ENCODE measurements at regions not wholly inside any gene's neighbourhood (a gene's known extent, or its start where the extent isn't known, plus 50 kb on each side); places are given as distances from the start of the nearest gene placed in this dataset.
"Not testable (repeated sequence)": the region's sequence is repeated elsewhere in the genome, so short reads cannot be mapped to it uniquely, and the experiment has no call there.

DNA sequence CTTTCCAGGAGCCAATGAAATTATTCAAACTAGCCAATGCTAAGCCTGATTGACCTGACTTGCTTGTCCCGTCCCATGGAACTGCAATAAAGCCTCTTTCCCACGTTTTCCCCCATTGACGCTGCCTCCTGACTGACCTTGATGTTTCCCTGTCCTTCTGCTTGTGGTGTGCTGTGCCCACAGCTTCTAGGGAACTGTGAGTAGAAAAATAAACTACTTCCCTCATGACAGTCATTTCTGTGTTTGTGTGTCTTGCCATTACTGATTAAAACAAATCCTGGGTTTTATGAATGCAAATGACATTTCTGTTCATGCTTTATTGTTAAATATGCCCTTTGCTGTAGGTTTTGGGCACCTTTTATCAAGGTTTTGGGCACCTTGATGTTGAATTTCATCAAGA lies 91.3 kb upstream of the ABI1 start:
- H3K4me1 ChIP-seq (ENCODE audit: control insufficient read depth, insufficient read depth, low read length), result no peaks in the 10 kb centered on the region
- no peaks in the 10 kb centered on the region for H3K36me3 ChIP-seq (ENCODE audit: control insufficient read depth, insufficient read depth, low read length, severe bottlenecking)
- H3K27me3 ChIP-seq (replicated peaks; ENCODE audit: control insufficient read depth, insufficient read depth, low read length), result no peaks in the 10 kb centered on the region
- H3K4me3 ChIP-seq (ENCODE audit: low read length), result no peak overlapping the region
- DNase-seq (ENCODE audit: low read depth), result no peak
- no peak overlapping the region for H3K9ac ChIP-seq (ENCODE audit: low read length)
- H3K9me3 ChIP-seq (ENCODE audit: control insufficient read depth, low read length), result peaks cover 8% of the 10 kb centered on the region

DNA sequence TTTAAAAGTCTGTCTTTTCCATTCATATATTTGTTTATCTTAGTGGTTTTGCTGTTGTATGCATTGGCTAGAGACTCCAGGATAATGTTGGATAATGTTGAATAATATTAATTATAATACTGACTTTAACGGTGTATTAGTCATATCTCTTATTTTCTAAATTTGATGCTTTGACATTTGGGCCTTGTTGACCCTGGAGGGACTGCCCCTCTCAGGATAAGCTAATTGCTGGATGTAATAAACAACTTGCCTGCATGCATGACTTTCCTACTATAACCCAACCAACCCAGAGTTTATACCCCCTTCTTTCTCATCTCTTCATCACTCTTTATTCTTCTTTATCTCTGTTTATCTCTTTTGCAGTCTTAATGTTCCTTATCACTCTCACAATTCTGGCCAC lies 90.9 kb upstream of the ABI1 start:
- H3K9me3 ChIP-seq (ENCODE audit: control insufficient read depth, low read length), result peaks cover 8% of the 10 kb centered on the region

DNA sequence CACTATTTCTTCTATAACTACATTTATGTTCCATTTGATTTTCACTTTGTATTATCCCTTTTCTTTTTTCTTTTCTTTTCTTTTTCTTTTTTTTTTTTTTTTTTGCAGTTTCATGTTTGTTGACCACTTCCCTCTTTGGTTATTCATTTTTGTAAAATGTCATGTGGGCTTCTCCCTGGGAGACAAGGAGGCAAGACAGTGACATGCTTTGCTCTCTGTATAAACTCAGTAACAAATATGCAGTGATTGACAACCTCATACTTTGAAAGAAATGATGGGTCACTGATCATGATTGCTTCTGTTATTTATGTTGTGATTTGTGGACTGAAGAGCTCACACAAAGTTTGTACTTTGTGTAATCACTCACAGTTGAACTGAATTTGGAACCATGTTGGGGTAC lies 90.2 kb upstream of the ABI1 start:
- no peak overlapping the region for H3K4me3 ChIP-seq (ENCODE audit: low read length)
- no peak for DNase-seq (ENCODE audit: low read depth)
- no peak overlapping the region for H3K9ac ChIP-seq (ENCODE audit: low read length)
- H3K9me3 ChIP-seq (ENCODE audit: control insufficient read depth, low read length), result peaks cover 8% of the 10 kb centered on the region
- H3K4me1 ChIP-seq (ENCODE audit: control insufficient read depth, insufficient read depth, low read length), result no peaks in the 10 kb centered on the region
- no peaks in the 10 kb centered on the region for H3K36me3 ChIP-seq (ENCODE audit: control insufficient read depth, insufficient read depth, low read length, severe bottlenecking)
- H3K27me3 ChIP-seq (replicated peaks; ENCODE audit: control insufficient read depth, insufficient read depth, low read length), result no peaks in the 10 kb centered on the region

More for the DNA sequence above, 90.9 kb upstream of the ABI1 start:
- no peak overlapping the region for H3K9ac ChIP-seq (ENCODE audit: low read length)
- no peak for DNase-seq (ENCODE audit: low read depth)
- H3K27me3 ChIP-seq (replicated peaks; ENCODE audit: control insufficient read depth, insufficient read depth, low read length), result no peaks in the 10 kb centered on the region
- no peaks in the 10 kb centered on the region for H3K4me1 ChIP-seq (ENCODE audit: control insufficient read depth, insufficient read depth, low read length)
- no peaks in the 10 kb centered on the region for H3K36me3 ChIP-seq (ENCODE audit: control insufficient read depth, insufficient read depth, low read length, severe bottlenecking)
- H3K4me3 ChIP-seq (ENCODE audit: low read length), result no peak overlapping the region

DNA sequence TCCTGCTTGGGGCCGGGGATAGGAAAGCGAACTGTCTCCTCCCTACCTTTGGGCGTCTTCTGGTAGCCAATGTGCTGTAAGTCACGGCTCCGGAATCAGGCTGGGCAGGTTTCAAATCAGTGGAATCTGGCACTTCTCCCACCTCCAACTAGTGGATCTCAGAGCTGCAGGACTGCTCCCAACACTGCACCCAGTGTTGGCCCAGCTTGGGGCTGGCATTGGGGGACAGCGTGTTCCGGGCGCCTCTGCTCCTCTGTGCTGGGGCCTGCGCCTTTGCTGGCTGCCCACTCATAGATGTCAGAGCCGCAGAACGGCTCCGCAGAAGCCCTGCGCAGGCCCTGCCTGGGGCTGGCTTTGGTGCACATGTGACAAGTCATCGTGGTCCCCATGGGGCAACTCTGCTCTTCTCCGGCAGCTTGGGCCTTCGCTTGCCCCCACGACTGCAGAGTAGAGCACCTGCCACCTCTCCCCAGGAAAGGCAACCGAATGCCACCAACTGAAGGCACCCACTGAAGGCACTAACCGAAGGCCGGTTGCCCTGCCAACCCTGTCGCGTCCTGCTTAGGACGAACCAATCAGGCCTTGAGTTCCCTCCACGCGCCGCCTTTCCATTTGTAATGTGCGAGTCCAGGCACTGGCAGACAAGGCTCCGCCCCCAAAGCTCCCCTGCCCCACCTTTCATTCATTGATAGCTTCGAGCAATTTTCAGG lies 85.5 kb upstream of the ABI1 start:
- H3K4me1 ChIP-seq (ENCODE audit: control insufficient read depth, insufficient read depth, low read length), result no peaks in the 10 kb centered on the region
- no peak for DNase-seq (ENCODE audit: low read depth)
- H3K9me3 ChIP-seq (ENCODE audit: control insufficient read depth, low read length), result peaks cover 8% of the 10 kb centered on the region
- H3K4me3 ChIP-seq (ENCODE audit: low read length), result no peak overlapping the region
- no peaks in the 10 kb centered on the region for H3K36me3 ChIP-seq (ENCODE audit: control insufficient read depth, insufficient read depth, low read length, severe bottlenecking)
- H3K9ac ChIP-seq (ENCODE audit: low read length), result no peak overlapping the region
- H3K27me3 ChIP-seq (replicated peaks; ENCODE audit: control insufficient read depth, insufficient read depth, low read length), result no peaks in the 10 kb centered on the region

DNA sequence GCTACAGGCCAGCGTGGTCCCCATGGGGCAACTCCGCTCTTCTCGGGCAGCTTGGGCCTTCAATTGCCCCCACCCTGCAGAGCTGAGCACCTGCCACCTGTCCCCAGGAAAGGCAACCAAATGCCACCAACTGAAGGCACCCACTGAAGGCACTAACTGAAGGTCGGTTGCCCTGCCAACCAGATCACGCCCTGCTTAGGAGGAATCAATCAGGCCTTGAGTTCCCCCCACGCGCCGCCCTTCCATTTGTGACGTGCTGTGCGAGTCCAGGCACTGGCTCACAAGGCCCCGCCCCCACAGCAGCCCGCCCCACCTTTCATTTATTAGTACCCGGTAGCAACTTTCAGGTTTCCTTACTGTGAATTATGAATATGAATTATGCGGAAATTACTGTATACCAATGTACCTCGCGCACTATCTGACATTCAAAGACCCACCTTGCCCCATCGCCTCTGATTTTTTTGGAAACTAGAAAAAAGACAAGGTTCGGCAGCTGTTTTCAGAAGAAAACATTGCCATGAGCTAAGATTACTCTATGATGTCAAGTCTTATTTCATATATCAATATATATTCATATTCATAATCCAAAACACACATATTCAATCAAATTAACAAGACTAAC lies 83.6 kb upstream of the ABI1 start:
- H3K4me3 ChIP-seq (ENCODE audit: low read length), result no peak overlapping the region
- no peak for DNase-seq (ENCODE audit: low read depth)
- H3K36me3 ChIP-seq (ENCODE audit: control insufficient read depth, insufficient read depth, low read length, severe bottlenecking), result no peaks in the 10 kb centered on the region
- no peaks in the 10 kb centered on the region for H3K4me1 ChIP-seq (ENCODE audit: control insufficient read depth, insufficient read depth, low read length)
- peaks cover under 1% of the 10 kb centered on the region for H3K27me3 ChIP-seq (replicated peaks; ENCODE audit: control insufficient read depth, insufficient read depth, low read length)
- no peaks in the 10 kb centered on the region for H3K9me3 ChIP-seq (ENCODE audit: control insufficient read depth, low read length)
- no peak overlapping the region for H3K9ac ChIP-seq (ENCODE audit: low read length)

DNA sequence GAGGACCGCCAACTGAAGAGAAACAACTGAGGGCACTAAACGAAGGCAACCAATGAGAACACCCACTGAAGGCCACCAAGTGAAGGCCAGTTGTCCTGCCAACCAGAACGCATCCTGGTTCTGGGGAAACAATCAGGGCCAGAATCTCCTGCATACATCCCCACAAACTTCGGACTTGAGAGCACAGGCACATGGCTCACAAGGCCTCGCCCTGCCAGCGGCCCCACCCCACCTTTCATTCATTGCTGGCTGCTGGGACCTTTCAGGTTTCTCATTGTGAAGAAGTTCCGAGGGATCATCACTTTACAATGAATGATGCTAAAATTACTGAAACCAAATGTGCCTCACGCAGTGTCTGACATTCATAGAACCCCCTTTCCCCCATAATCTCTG lies 79.2 kb upstream of the ABI1 start:
- no peak for DNase-seq (ENCODE audit: low read depth)
- H3K9ac ChIP-seq (ENCODE audit: low read length), result no peak overlapping the region

DNA sequence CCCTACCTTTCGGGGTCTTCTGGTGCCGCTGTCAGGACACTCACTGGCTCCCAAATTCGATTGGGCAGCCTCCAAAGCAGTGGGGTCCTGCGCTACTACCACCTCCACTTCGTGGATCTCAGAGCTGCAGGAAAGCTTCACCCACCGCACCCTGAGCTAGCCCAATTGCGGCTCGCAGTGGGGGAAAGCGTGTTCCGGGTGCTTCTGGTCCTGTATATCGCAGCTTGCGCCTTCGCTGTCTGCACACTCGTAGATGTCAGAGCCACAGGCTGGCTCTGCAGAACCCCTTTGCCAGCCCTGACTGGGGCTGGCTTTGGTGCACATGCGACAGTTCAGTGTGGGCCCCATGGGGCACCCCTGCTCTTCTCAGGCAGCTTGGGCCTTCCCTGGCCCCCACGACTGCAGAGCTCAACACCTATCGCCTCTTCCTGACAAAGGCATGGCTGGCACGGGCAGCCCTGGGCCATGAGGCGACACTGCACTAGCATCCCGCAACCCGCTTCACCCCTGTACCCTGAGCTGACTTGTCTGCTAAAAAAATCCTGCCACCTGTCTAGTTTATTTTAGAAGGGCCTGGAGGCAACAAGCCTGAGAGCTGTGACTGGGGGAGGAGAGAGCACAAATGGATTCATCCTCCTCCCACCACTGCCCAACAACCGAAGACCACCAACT lies 78.7 kb upstream of the ABI1 start:
- H3K9ac ChIP-seq (ENCODE audit: low read length), result no peak overlapping the region
- peaks cover 3% of the 10 kb centered on the region for H3K27me3 ChIP-seq (replicated peaks; ENCODE audit: control insufficient read depth, insufficient read depth, low read length)

More for the DNA sequence above, 79.2 kb upstream of the ABI1 start:
- H3K9me3 ChIP-seq (ENCODE audit: control insufficient read depth, low read length), result no peaks in the 10 kb centered on the region
- H3K4me3 ChIP-seq (ENCODE audit: low read length), result no peak overlapping the region
- H3K36me3 ChIP-seq (ENCODE audit: control insufficient read depth, insufficient read depth, low read length, severe bottlenecking), result no peaks in the 10 kb centered on the region
- no peaks in the 10 kb centered on the region for H3K4me1 ChIP-seq (ENCODE audit: control insufficient read depth, insufficient read depth, low read length)
- H3K27me3 ChIP-seq (replicated peaks; ENCODE audit: control insufficient read depth, insufficient read depth, low read length), result peaks cover 3% of the 10 kb centered on the region

DNA sequence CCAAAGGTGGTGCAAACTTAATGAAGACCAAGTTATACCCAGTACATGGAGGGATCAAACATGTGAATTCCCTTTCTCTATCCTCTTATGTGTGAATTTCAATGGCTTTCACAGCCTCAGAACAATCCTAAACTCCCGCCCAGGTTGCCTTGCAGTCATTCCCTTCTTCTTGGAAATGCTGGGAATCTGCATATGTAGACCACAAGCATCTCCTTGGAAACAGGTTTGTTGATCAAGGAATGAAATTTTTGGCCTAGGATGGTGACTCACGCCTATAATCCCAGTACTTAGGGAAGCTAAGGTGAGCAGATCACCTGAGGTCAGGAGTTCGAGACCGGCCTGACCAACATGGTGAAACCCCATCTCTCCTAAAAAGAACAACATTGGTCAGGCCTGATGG lies 77.8 kb upstream of the ABI1 start:
- no peak for DNase-seq (ENCODE audit: low read depth)
- Histone ChIP-seq H3K4me3 (ENCODE audit: low read length) (no peak overlapping the region), H3K9me3 (ENCODE audit: control insufficient read depth, low read length) (no peaks in the 10 kb centered on the region), H3K4me1 (ENCODE audit: control insufficient read depth, insufficient read depth, low read length) (no peaks in the 10 kb centered on the region), H3K27me3 (replicated peaks; ENCODE audit: control insufficient read depth, insufficient read depth, low read length) (peaks cover 3% of the 10 kb centered on the region), H3K9ac (ENCODE audit: low read length) (no peak overlapping the region), H3K36me3 (ENCODE audit: control insufficient read depth, insufficient read depth, low read length, severe bottlenecking) (no peaks in the 10 kb centered on the region)

More for the DNA sequence above, 78.7 kb upstream of the ABI1 start:
- DNase-seq (ENCODE audit: low read depth), result no peak
- Histone ChIP-seq H3K9me3 (ENCODE audit: control insufficient read depth, low read length) (no peaks in the 10 kb centered on the region), H3K4me3 (ENCODE audit: low read length) (no peak overlapping the region), H3K36me3 (ENCODE audit: control insufficient read depth, insufficient read depth, low read length, severe bottlenecking) (no peaks in the 10 kb centered on the region), H3K4me1 (ENCODE audit: control insufficient read depth, insufficient read depth, low read length) (no peaks in the 10 kb centered on the region)

DNA sequence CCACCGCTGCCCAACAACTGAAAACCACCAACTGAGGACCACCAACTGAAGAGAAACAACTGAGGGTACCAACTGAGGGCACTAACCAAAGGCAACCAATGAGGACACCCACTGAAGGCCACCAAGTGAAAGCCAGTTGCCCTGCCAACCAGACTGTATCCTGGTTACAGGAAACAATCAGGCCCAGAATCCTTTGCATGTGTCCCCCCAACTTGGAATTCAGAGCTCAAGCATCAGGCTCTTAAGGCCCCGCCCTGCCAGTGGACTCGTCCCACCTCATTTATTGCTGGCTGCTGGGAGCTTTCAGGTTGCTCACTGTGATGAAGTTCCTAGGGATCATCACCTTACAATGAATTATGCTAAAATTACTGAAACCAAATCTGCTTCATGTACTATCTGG lies 76.6 kb upstream of the ABI1 start:
- Histone ChIP-seq H3K9me3 (ENCODE audit: control insufficient read depth, low read length) (no peaks in the 10 kb centered on the region), H3K36me3 (ENCODE audit: control insufficient read depth, insufficient read depth, low read length, severe bottlenecking) (no peaks in the 10 kb centered on the region), H3K4me3 (ENCODE audit: low read length) (no peak overlapping the region), H3K27me3 (replicated peaks; ENCODE audit: control insufficient read depth, insufficient read depth, low read length) (peaks cover 3% of the 10 kb centered on the region), H3K4me1 (ENCODE audit: control insufficient read depth, insufficient read depth, low read length) (no peaks in the 10 kb centered on the region), H3K9ac (ENCODE audit: low read length) (no peak overlapping the region)
- DNase-seq (ENCODE audit: low read depth), result no peak

DNA sequence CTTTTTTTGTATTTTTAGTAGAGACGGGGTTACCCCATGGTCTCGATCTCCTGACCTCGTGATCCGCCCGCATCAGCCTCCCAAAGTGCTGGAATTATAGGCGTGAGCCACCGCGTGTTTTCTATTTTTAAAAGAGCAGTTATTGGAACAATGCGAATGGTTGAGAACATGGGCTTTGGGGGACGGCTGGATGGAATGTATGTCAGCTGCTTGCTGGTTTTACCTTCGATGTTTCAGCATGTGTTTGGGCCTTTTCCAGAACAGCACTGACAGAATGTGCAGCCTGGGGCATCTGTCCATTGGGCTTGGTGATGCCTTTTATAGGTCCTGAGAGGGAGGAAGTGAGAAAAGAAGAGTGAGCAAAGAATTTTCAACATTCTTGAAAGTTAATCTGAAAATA lies 73.4 kb upstream of the ABI1 start:
- H3K36me3 ChIP-seq (ENCODE audit: control insufficient read depth, insufficient read depth, low read length, severe bottlenecking); H3K4me1 ChIP-seq (ENCODE audit: control insufficient read depth, insufficient read depth, low read length); H3K9ac ChIP-seq (ENCODE audit: low read length); H3K4me3 ChIP-seq (ENCODE audit: low read length); H3K9me3 ChIP-seq (ENCODE audit: control insufficient read depth, low read length); DNase-seq (ENCODE audit: low read depth); H3K27me3 ChIP-seq (replicated peaks; ENCODE audit: control insufficient read depth, insufficient read depth, low read length): not testable (repeated sequence)

DNA sequence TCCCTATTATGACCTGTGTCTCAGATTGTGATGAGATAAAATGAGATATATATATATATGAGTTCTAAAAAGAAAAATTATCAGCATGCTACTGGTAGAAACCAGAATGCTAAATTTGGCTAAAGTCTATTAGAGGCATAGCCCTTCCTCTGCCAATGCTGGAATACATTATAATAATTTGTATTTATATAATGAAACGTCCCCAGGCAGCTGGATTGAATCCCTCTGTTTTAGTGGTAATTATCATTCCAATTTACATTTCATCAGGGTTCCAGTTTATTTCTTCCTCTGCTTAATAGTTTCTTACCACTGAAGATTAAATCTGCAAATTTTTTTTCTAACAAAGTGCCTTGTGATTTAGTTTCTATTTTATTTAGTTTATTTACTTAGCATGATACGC lies 71.8 kb upstream of the ABI1 start:
- Histone ChIP-seq H3K27me3 (replicated peaks; ENCODE audit: control insufficient read depth, insufficient read depth, low read length) (no peaks in the 10 kb centered on the region), H3K9ac (ENCODE audit: low read length) (no peak overlapping the region), H3K36me3 (ENCODE audit: control insufficient read depth, insufficient read depth, low read length, severe bottlenecking) (no peaks in the 10 kb centered on the region), H3K4me1 (ENCODE audit: control insufficient read depth, insufficient read depth, low read length) (no peaks in the 10 kb centered on the region), H3K4me3 (ENCODE audit: low read length) (no peak overlapping the region), H3K9me3 (ENCODE audit: control insufficient read depth, low read length) (no peaks in the 10 kb centered on the region)
- DNase-seq (ENCODE audit: low read depth), result no peak

All from adipocyte (in vitro differentiated cells).